CD4-positive, alpha-beta T cell (primary cell): ENCODE measurements at regions not wholly inside any gene's neighbourhood (a gene's known extent, or its start where the extent isn't known, plus 50 kb on each side); places are given as distances from the start of the nearest gene placed in this dataset.

Experiments used
- ATAC-seq: fragments of 200-7000 bp; cut with Tn5 transposase; one replicate; pipeline ENCODE4 v1.10.0; 2022; ENCODE audit warnings: mild to moderate bottlenecking; ENCODE audit not compliant: poor library complexity
- CTCF ChIA-PET: fragments of 350-600 bp; sonication (Branson Sonifier 250); formaldehyde crosslinking; loops from one replicate; lab custom pipeline; 2021; ENCODE audit warnings: antibody characterized with exemption, inconsistent platforms; lab: Charles Lee
- POLR2A ChIA-PET: fragments of 350-600 bp; sonication (Branson Sonifier 250); formaldehyde crosslinking; loops from one replicate; lab custom pipeline; 2021; ENCODE audit warnings: antibody characterized with exemption, inconsistent platforms; lab: Charles Lee
- DNase-seq, 14 experiments: peaks; one replicate each; pipeline ENCODE4 v3.0.0-alpha.2; 2013 to 2020; ENCODE audit warnings: mixed read lengths in 2 of 14
- H3K27ac ChIP-seq, 2 donors: one replicate each; pipeline versions ENCODE4 v1.5.1 to v1.7.0; 2013; ENCODE audit warnings: low read length in 2 of 2, low read depth in 1 of 2, mild to moderate bottlenecking in 1 of 2
- H3K27me3 ChIP-seq, 2 experiments: 1 replicate in 1 of 2; 2 replicates in 1 of 2; pipeline versions ENCODE4 v1.6.1 to v1.7.0; 2013; ENCODE audit warnings: low read length in 2 of 2, control low read depth in 1 of 2, mild to moderate bottlenecking in 1 of 2, moderate library complexity in 1 of 2; ENCODE audit not compliant: insufficient read depth in 2 of 2, control insufficient read depth in 1 of 2
- H3K36me3 ChIP-seq: one replicate; pipeline ENCODE4 v1.6.1; 2013; ENCODE audit warnings: low read length, control low read depth; ENCODE audit not compliant: insufficient read depth
- H3K4me1 ChIP-seq: one replicate; pipeline ENCODE4 v1.6.1; 2013; ENCODE audit warnings: low read length, control low read depth; ENCODE audit not compliant: insufficient read depth
- H3K4me3 ChIP-seq: one replicate; pipeline ENCODE4 v1.5.1; 2013; ENCODE audit warnings: mild to moderate bottlenecking, low read length, moderate library complexity
- H3K9me3 ChIP-seq, 2 experiments: 1 replicate in 1 of 2; 2 replicates in 1 of 2; pipeline versions ENCODE4 v1.6.1 to v1.7.0; 2013; ENCODE audit warnings: low read length in 2 of 2, mild to moderate bottlenecking in 2 of 2, control low read depth in 1 of 2, moderate library complexity in 1 of 2; ENCODE audit not compliant: control insufficient read depth in 1 of 2, insufficient read depth in 1 of 2
- H3K27ac Mint-ChIP-seq: one replicate; pipeline ENCODE4 v1.8.0; 2020; ENCODE audit warnings: mixed read lengths
- H3K27me3 Mint-ChIP-seq: one replicate; pipeline ENCODE4 v1.8.0; 2021; ENCODE audit warnings: mixed read lengths
- H3K36me3 Mint-ChIP-seq: one replicate; pipeline ENCODE4 v1.8.0; 2021; ENCODE audit warnings: low read depth, mixed read lengths
- H3K4me1 Mint-ChIP-seq: one replicate; pipeline ENCODE4 v1.8.0; 2021; ENCODE audit warnings: low read depth, mixed read lengths
- H3K4me3 Mint-ChIP-seq: one replicate; pipeline ENCODE4 v1.8.0; 2020; ENCODE audit warnings: mild to moderate bottlenecking, mixed read lengths
- H3K9me3 Mint-ChIP-seq: one replicate; pipeline ENCODE4 v1.8.0; 2020; ENCODE audit warnings: mixed read lengths
- intact Hi-C, 2 experiments: fragments of 100-400 bp; cut with DNase I in 1 of 2; cut with micrococcal nuclease in 1 of 2; formaldehyde crosslinking; loops; one replicate each; pipeline versions ENCODE4 v1.15.1 to v1.9.0; 2023 to 2025; cut with DNase I, micrococcal nuclease
- TF ChIP-seq, protein P1 (sequence below): fragments of 200-600 bp; IDR thresholded peaks from one replicate; pipeline ENCODE4 v1.8.0; 2022; ENCODE audit warnings: antibody characterized with exemption, mild to moderate bottlenecking

DNA sequence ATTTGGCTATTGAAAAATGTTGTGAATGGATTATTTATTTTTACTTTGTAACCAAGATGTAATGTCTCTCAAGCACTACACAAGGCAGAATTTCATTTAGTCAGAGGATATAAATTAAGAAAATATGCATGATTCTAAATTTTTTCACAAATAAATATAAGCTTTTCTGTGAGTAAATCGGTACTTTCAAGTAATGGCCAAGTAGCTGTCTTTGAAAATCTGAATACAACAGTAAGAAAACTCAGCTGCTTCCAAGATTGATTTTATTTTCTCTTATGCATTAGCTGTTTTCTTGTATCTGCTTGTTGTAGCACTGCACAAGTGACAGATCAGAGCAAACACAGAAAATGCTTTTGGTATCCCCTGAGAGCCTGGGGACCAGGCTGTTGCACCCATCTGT lies 998.5 kb upstream of the GHITM start:
- Histone ChIP-seq H3K27ac (no peak overlapping the region), H3K36me3 (no peaks in the 10 kb centered on the region), H3K4me3 (no peak overlapping the region), H3K27me3 (no peaks in the 10 kb centered on the region), H3K9me3 (no peaks in the 10 kb centered on the region), H3K4me1 (no peaks in the 10 kb centered on the region)
- Mint-ChIP-seq H3K4me3 (no peak overlapping the region), H3K36me3 (no peaks in the 10 kb centered on the region), H3K27me3 (no peaks in the 10 kb centered on the region), H3K4me1 (no peaks in the 10 kb centered on the region), H3K27ac (no peak overlapping the region), H3K9me3 (no peaks in the 10 kb centered on the region)
- ATAC-seq (no peak), DNase-seq (no peak)
- intact Hi-C loops: no loop called here
- ChIA-PET POLR2A (no interaction called here), CTCF (no interaction called here)
- TF ChIP-seq, protein P1, sequence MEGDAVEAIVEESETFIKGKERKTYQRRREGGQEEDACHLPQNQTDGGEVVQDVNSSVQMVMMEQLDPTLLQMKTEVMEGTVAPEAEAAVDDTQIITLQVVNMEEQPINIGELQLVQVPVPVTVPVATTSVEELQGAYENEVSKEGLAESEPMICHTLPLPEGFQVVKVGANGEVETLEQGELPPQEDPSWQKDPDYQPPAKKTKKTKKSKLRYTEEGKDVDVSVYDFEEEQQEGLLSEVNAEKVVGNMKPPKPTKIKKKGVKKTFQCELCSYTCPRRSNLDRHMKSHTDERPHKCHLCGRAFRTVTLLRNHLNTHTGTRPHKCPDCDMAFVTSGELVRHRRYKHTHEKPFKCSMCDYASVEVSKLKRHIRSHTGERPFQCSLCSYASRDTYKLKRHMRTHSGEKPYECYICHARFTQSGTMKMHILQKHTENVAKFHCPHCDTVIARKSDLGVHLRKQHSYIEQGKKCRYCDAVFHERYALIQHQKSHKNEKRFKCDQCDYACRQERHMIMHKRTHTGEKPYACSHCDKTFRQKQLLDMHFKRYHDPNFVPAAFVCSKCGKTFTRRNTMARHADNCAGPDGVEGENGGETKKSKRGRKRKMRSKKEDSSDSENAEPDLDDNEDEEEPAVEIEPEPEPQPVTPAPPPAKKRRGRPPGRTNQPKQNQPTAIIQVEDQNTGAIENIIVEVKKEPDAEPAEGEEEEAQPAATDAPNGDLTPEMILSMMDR: no peak

DNA sequence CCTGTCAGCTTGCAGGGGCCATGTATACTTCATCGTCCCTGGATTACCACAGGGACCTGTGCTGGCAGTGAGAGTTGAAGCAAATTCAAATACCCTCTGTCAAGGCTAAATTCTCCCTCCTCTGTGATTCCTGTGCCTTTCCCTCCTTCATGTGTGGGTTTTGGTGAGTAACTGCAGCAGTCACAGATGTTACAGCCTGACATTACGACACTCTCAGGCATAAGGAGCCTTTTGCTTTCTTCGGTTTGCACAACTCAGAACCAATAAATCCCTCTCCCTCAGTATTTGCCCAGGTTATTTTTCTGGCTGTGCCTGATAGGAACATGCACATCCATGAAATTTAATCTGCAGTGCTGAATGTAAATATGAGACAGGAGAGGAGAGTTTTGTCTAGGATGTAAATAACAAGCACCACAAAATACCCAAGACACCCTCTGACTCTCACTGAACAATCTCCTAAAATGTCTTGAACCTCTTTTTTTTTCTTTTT lies 997.2 kb upstream of the GHITM start:
- ChIA-PET CTCF (no interaction called here), POLR2A (no interaction called here)
- ATAC-seq: no peak
- Mint-ChIP-seq H3K4me3 (no peak overlapping the region), H3K27me3 (no peaks in the 10 kb centered on the region), H3K27ac (no peak overlapping the region), H3K9me3 (no peaks in the 10 kb centered on the region), H3K36me3 (no peaks in the 10 kb centered on the region), H3K4me1 (no peaks in the 10 kb centered on the region)
- no peak overlapping the region for H3K27ac ChIP-seq
- H3K36me3 ChIP-seq: no peaks in the 10 kb centered on the region
- no peak for DNase-seq
- no peaks in the 10 kb centered on the region for H3K4me1 ChIP-seq
- TF ChIP-seq, protein P1: no peak
- no peak overlapping the region for H3K4me3 ChIP-seq
- H3K9me3 ChIP-seq: no peaks in the 10 kb centered on the region
- no peaks in the 10 kb centered on the region for H3K27me3 ChIP-seq
- intact Hi-C loops: no loop called here

DNA sequence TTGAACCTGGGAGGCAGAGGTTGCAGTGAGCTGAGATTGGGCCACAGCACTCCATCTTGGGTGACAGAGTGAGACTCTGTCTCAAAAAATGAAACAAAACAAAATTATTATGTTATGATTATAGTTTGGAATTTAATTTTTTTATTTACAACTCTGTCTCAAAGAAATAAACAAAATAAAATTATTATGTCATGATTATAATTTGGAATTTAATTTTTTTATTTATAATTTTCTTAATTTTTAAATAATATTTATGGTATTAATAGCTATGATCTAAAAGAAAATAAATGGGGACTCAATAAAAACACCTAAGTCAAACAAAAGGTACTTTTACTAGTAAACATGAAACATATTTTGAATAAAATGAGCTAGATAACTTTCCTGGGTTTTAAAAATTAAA lies 994.8 kb upstream of the GHITM start:
- no peak overlapping the region for H3K27ac ChIP-seq
- H3K27me3 ChIP-seq: no peaks in the 10 kb centered on the region
- ATAC-seq (no peak), DNase-seq (no peak)
- TF ChIP-seq, protein P1: no peak
- H3K27me3 Mint-ChIP-seq: no peaks in the 10 kb centered on the region
- no peaks in the 10 kb centered on the region for H3K9me3 Mint-ChIP-seq
- ChIA-PET POLR2A (no interaction called here), CTCF (no interaction called here)
- no peaks in the 10 kb centered on the region for H3K36me3 ChIP-seq
- H3K4me3 Mint-ChIP-seq: no peak overlapping the region
- no peak overlapping the region for H3K4me3 ChIP-seq
- intact Hi-C loops: no loop called here
- no peaks in the 10 kb centered on the region for H3K4me1 Mint-ChIP-seq
- H3K27ac Mint-ChIP-seq: no peak overlapping the region
- H3K9me3 ChIP-seq: no peaks in the 10 kb centered on the region
- H3K4me1 ChIP-seq: no peaks in the 10 kb centered on the region
- no peaks in the 10 kb centered on the region for H3K36me3 Mint-ChIP-seq
